OCI-LY7 (cell line): ENCODE measurements at regions not wholly inside any gene's neighbourhood (a gene's known extent, or its start where the extent isn't known, plus 50 kb on each side); places are given as distances from the start of the nearest gene placed in this dataset.

Source experiments
- CTCF ChIP-seq: fragments of 200-600 bp; sonication (generic); conservative IDR thresholded peaks from 2 replicates; pipeline ENCODE4 v1.5.1; 2014; ENCODE audit warnings: mild to moderate bottlenecking, antibody characterized with exemption, low read length, moderate library complexity, mixed read lengths
- EZH2phosphoT487 ChIP-seq: fragments of 200-600 bp; sonication (generic); IDR thresholded peaks from 2 replicates; pipeline ENCODE4 v1.6.1; 2018; ENCODE audit warnings: low read depth, borderline replicate concordance, mild to moderate bottlenecking, mixed run types, antibody characterized with exemption, low read length, moderate library complexity, mixed read lengths

- TF ChIP-seq CTCF (no peak), EZH2phosphoT487 (no peak)
Measured at GRCh38 chr6:44007818-44008621, 119.2 kb downstream of the MRPL14 start.
